Ectodermal cell (in vitro differentiated cells): ENCODE measurements at regions not wholly inside any gene's neighbourhood (a gene's known extent, or its start where the extent isn't known, plus 50 kb on each side); places are given as distances from the start of the nearest gene placed in this dataset.

ENCODE experiments used
- H3K27ac ChIP-seq: 2 replicates; pipeline ENCODE4 v1.7.0; 2013; ENCODE audit warnings: mild to moderate bottlenecking, low read depth, low read length; ENCODE audit not compliant: insufficient read depth, poor library complexity, severe bottlenecking
- H3K27me3 ChIP-seq: 2 replicates; pipeline ENCODE4 v1.7.0; 2013; ENCODE audit warnings: mild to moderate bottlenecking, low read length; ENCODE audit not compliant: insufficient read depth, control insufficient read depth, poor library complexity, severe bottlenecking
- H3K36me3 ChIP-seq: one replicate; pipeline ENCODE4 v1.7.0; 2013; ENCODE audit warnings: low read length; ENCODE audit not compliant: control insufficient read depth, insufficient read depth
- H3K4me1 ChIP-seq: one replicate; pipeline ENCODE4 v1.7.0; 2013; ENCODE audit warnings: low read length; ENCODE audit not compliant: control insufficient read depth, insufficient read depth
- H3K4me3 ChIP-seq: 2 replicates; pipeline ENCODE4 v1.7.0; 2013; ENCODE audit warnings: low read depth, low read length, control low read depth; ENCODE audit not compliant: insufficient read depth
- H3K9me3 ChIP-seq: 2 replicates; pipeline ENCODE4 v1.7.0; 2013; ENCODE audit warnings: mild to moderate bottlenecking, low read length, moderate library complexity; ENCODE audit not compliant: control insufficient read depth
- WGBS, 2 experiments: methylation state at CpG; one replicate each; pipeline ENCODE4 v1.1.7; 2013; ENCODE audit warnings: missing lambda C conversion rate in 2 of 2; 5-methylcytosine and 5-hydroxymethylcytosine counted together

- H3K4me3 ChIP-seq, result no peak overlapping the region
- WGBS, 2 experiments, result 95% methylated on average over 1 of the region's 1 CpG; no CpG with 5 or more reads in 1 of the 2 experiments
These were observed 366.6 kb upstream of the NCAM2 start for GRCh38 chr21:20631633-20632032.

GRCh38 chr21:20639026-20639425 is 359.2 kb upstream of the NCAM2 start:
- no peak overlapping the region for H3K4me3 ChIP-seq
- WGBS, 2 experiments, result 91% methylated on average over 2 of the region's 2 CpGs
- H3K36me3 ChIP-seq, result no peaks in the 10 kb centered on the region
- H3K27ac ChIP-seq, result no peak overlapping the region
- H3K27me3 ChIP-seq, result no peaks in the 10 kb centered on the region
- H3K9me3 ChIP-seq, result no peaks in the 10 kb centered on the region
- no peaks in the 10 kb centered on the region for H3K4me1 ChIP-seq

More at GRCh38 chr21:20631633-20632032, 366.6 kb upstream of the NCAM2 start:
- Histone ChIP-seq H3K4me1 (no peaks in the 10 kb centered on the region), H3K36me3 (no peaks in the 10 kb centered on the region), H3K27ac (no peak overlapping the region), H3K27me3 (no peaks in the 10 kb centered on the region), H3K9me3 (no peaks in the 10 kb centered on the region)

GRCh38 chr21:20641241-20641640 is 357.0 kb upstream of the NCAM2 start:
- WGBS, 2 experiments, result 86% methylated on average over 2 of the region's 2 CpGs; no CpG with 5 or more reads in 1 of the 2 experiments

GRCh38 chr21:20642681-20643080 is 355.5 kb upstream of the NCAM2 start:
- 87 to 88% methylated on average over 5 of the region's 5 CpGs for WGBS, 2 experiments
- peaks cover 2% of the 10 kb centered on the region for H3K9me3 ChIP-seq
- H3K27ac ChIP-seq, result no peak overlapping the region
- no peaks in the 10 kb centered on the region for H3K27me3 ChIP-seq
- no peaks in the 10 kb centered on the region for H3K4me1 ChIP-seq
- no peak overlapping the region for H3K4me3 ChIP-seq
- H3K36me3 ChIP-seq, result no peaks in the 10 kb centered on the region

More at GRCh38 chr21:20641241-20641640, 357.0 kb upstream of the NCAM2 start:
- no peak overlapping the region for H3K27ac ChIP-seq
- H3K4me1 ChIP-seq, result no peaks in the 10 kb centered on the region
- no peaks in the 10 kb centered on the region for H3K27me3 ChIP-seq
- H3K36me3 ChIP-seq, result no peaks in the 10 kb centered on the region
- no peak overlapping the region for H3K4me3 ChIP-seq
- no peaks in the 10 kb centered on the region for H3K9me3 ChIP-seq

- Histone ChIP-seq H3K27ac (no peak overlapping the region), H3K4me1 (no peaks in the 10 kb centered on the region), H3K9me3 (peaks cover 2% of the 10 kb centered on the region), H3K27me3 (no peaks in the 10 kb centered on the region), H3K4me3 (no peak overlapping the region), H3K36me3 (no peaks in the 10 kb centered on the region)
- 75 to 86% methylated on average over 1 of the region's 2 CpGs for WGBS, 2 experiments
These were observed 353.7 kb upstream of the NCAM2 start for GRCh38 chr21:20644552-20644951.

GRCh38 chr21:20645344-20645743 is 352.9 kb upstream of the NCAM2 start:
- Histone ChIP-seq H3K4me1 (no peaks in the 10 kb centered on the region), H3K4me3 (no peak overlapping the region), H3K27ac (no peak overlapping the region), H3K9me3 (peaks cover 2% of the 10 kb centered on the region), H3K36me3 (no peaks in the 10 kb centered on the region), H3K27me3 (no peaks in the 10 kb centered on the region)
- WGBS, 2 experiments, result 93 to 95% methylated on average over 5 of the region's 5 CpGs

GRCh38 chr21:20646431-20647165 is 351.6 kb upstream of the NCAM2 start:
- H3K4me1 ChIP-seq, result no peaks in the 10 kb centered on the region
- H3K27ac ChIP-seq, result no peak overlapping the region
- 95 to 96% methylated on average over 7 of the region's 7 CpGs for WGBS, 2 experiments
- H3K27me3 ChIP-seq, result no peaks in the 10 kb centered on the region
- peaks cover 2% of the 10 kb centered on the region for H3K9me3 ChIP-seq
- no peak overlapping the region for H3K4me3 ChIP-seq
- H3K36me3 ChIP-seq, result no peaks in the 10 kb centered on the region

GRCh38 chr21:20647607-20648006 is 350.6 kb upstream of the NCAM2 start:
- Histone ChIP-seq H3K4me1 (no peaks in the 10 kb centered on the region), H3K36me3 (no peaks in the 10 kb centered on the region), H3K4me3 (no peak overlapping the region), H3K27ac (no peak overlapping the region), H3K27me3 (no peaks in the 10 kb centered on the region), H3K9me3 (peaks cover 2% of the 10 kb centered on the region)
- 80 to 92% methylated on average over 1 of the region's 1 CpG for WGBS, 2 experiments

- Histone ChIP-seq H3K9me3 (peaks cover 2% of the 10 kb centered on the region), H3K36me3 (no peaks in the 10 kb centered on the region), H3K4me3 (no peak overlapping the region), H3K4me1 (no peaks in the 10 kb centered on the region), H3K27ac (no peak overlapping the region), H3K27me3 (no peaks in the 10 kb centered on the region)
- WGBS, 2 experiments, result 97 to 99% methylated on average over 4 to 5 of the region's 5 CpGs
These were observed 349.0 kb upstream of the NCAM2 start for GRCh38 chr21:20649231-20649630.

- WGBS, 2 experiments, result 98% methylated on average over 4 of the region's 4 CpGs
- no peak overlapping the region for H3K4me3 ChIP-seq
- H3K27me3 ChIP-seq, result no peaks in the 10 kb centered on the region
- no peaks in the 10 kb centered on the region for H3K4me1 ChIP-seq
- no peaks in the 10 kb centered on the region for H3K36me3 ChIP-seq
- no peaks in the 10 kb centered on the region for H3K9me3 ChIP-seq
- no peak overlapping the region for H3K27ac ChIP-seq
These were observed 345.4 kb upstream of the NCAM2 start for GRCh38 chr21:20652846-20653245.
